Esophagus squamous epithelium (tissue), 5 donors: ENCODE measurements at regions not wholly inside any gene's neighbourhood (a gene's known extent, or its start where the extent isn't known, plus 50 kb on each side); places are given as distances from the start of the nearest gene placed in this dataset.

Experiments
- DNase-seq: peaks from one replicate; lab custom pipeline; 2025; lab: John Stamatoyannopoulos, UW
- H3K27ac ChIP-seq, 4 donors: fragments of 200-600 bp; sonication (generic); one replicate each; pipeline ENCODE4 v1.5.1; 2016 to 2019; ENCODE audit warnings: mild to moderate bottlenecking in 1 of 4
- H3K27me3 ChIP-seq, 4 donors: fragments of 200-600 bp; sonication (generic); 1 replicate in 3 of 4; 2 replicates in 1 of 4; pipeline versions ENCODE4 v1.5.1 to v1.6.0; 2017 to 2021; ENCODE audit warnings: antibody characterized with exemption in 1 of 4
- H3K36me3 ChIP-seq, 3 donors: fragments of 200-600 bp; sonication (generic); one replicate each; pipeline ENCODE4 v1.5.1; 2016 to 2019
- H3K4me1 ChIP-seq, 3 donors: fragments of 200-600 bp; sonication (generic); one replicate each; pipeline ENCODE4 v1.5.1; 2017 to 2019
- H3K4me3 ChIP-seq, 4 donors: fragments of 200-600 bp; sonication (generic); 1 replicate in 3 of 4; 2 replicates in 1 of 4; pipeline ENCODE4 v1.5.1; 2016 to 2019; ENCODE audit warnings: mild to moderate bottlenecking in 2 of 4, moderate library complexity in 1 of 4
- H3K9me3 ChIP-seq, 3 donors: fragments of 200-600 bp; sonication (generic); one replicate each; pipeline ENCODE4 v1.5.1; 2016 to 2019
- POLR2A ChIP-seq, 4 donors: fragments of 450-650 bp; IDR thresholded peaks; one replicate each; pipeline ENCODE4 v1.6.1; 2017; ENCODE audit warnings: antibody characterized with exemption in 4 of 4, mild to moderate bottlenecking in 4 of 4, moderate library complexity in 3 of 4
- WGBS, 2 donors: methylation state at CpG; one replicate each; pipeline ENCODE4 v1.1.5; 2018; 5-methylcytosine and 5-hydroxymethylcytosine counted together
- intact Hi-C: fragments of 100-400 bp; cut with DNase I; formaldehyde crosslinking; loops from one replicate; pipeline ENCODE4 v1.15.0; 2022
- TF ChIP-seq, protein P1 (sequence below), 6 experiments: fragments of 450-650 bp in 4 of 6; fragments of 200-600 bp in 2 of 6; sonication (generic) in 2 of 6; IDR thresholded peaks; one replicate each; pipeline ENCODE4 v1.5.1; 2016 to 2019; ENCODE audit warnings: antibody characterized with exemption in 6 of 6, mild to moderate bottlenecking in 4 of 6, moderate library complexity in 4 of 6
- donor health status: DM: yes; HTN: yes; CAD: no.

GRCh38 chr1:166703726-166704462 is 135.4 kb upstream of the POGK start:
- Histone ChIP-seq H3K36me3 (no peaks in the 10 kb centered on the region), H3K27ac (no peak overlapping the region), H3K4me1 (no peaks in the 10 kb centered on the region), H3K27me3 (peaks cover 0 to 13% (median 0%) of the 10 kb centered on the region in 4 donors), H3K4me3 (no peak overlapping the region), H3K9me3 (no peaks in the 10 kb centered on the region)
- intact Hi-C loops, result no loop called here
- TF ChIP-seq, protein P1, sequence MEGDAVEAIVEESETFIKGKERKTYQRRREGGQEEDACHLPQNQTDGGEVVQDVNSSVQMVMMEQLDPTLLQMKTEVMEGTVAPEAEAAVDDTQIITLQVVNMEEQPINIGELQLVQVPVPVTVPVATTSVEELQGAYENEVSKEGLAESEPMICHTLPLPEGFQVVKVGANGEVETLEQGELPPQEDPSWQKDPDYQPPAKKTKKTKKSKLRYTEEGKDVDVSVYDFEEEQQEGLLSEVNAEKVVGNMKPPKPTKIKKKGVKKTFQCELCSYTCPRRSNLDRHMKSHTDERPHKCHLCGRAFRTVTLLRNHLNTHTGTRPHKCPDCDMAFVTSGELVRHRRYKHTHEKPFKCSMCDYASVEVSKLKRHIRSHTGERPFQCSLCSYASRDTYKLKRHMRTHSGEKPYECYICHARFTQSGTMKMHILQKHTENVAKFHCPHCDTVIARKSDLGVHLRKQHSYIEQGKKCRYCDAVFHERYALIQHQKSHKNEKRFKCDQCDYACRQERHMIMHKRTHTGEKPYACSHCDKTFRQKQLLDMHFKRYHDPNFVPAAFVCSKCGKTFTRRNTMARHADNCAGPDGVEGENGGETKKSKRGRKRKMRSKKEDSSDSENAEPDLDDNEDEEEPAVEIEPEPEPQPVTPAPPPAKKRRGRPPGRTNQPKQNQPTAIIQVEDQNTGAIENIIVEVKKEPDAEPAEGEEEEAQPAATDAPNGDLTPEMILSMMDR (IDR thresholded peaks at IDR 0.05), result no peak
- TF ChIP-seq POLR2A (IDR thresholded peaks at IDR 0.05), result no peak
- WGBS, 2 donors, result 49 to 52% methylated on average over 4 of the region's 4 CpGs
- no peak for DNase-seq

DNA sequence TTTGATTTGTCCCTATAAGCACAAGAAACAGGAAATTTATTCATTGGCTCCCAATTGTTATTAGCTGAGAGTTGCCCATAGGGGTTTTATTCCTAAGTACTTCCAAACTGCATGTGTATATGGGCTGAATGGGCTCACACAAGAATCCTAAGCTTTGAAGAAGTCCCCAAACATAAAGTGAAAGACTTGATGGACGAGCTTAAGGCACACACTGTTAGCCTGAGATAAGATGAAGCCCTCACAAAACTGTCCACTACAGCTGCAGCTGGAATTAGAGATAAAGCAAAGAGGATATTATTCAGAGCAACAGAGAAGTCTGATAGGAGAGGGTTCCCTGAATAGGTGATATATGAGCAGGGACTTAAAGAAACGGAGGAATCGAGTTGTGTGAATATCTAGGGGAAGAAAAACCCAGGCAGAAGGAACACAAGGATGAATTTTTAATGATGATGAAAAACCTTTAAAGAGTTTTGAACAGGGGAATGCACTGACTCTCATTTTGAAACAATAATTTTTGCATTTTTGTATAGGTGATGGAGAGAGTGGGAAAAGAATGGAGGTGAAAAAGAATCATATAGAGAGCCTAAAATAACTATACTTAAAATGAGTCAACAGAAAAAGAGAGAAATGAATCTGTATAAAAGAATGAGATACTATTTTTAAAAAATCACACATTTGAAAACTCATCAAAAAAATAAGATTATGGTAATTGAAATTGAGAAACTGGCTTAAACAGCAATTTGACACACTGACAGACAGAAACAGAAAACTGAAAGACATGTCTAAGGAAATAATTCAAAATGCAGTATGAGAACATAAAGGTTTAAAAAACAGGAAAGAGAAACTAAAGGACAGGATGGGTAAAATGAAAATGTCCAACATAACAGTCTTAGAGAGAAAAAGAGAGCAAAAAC is 133.6 kb upstream of the POGK start:
- Histone ChIP-seq H3K27me3 (peaks cover 0 to 5% (median 0%) of the 10 kb centered on the region in 4 donors), H3K36me3 (no peaks in the 10 kb centered on the region), H3K4me1 (no peaks in the 10 kb centered on the region), H3K4me3 (no peak overlapping the region), H3K9me3 (no peaks in the 10 kb centered on the region), H3K27ac (no peak overlapping the region)
- no peak for TF ChIP-seq POLR2A (IDR thresholded peaks at IDR 0.05)
- TF ChIP-seq, protein P1 (IDR thresholded peaks at IDR 0.05), result no peak
- DNase-seq, result no peak
- WGBS, 2 donors, result 6 to 9% methylated on average over 3 of the region's 3 CpGs
- intact Hi-C loops, result no loop called here

DNA sequence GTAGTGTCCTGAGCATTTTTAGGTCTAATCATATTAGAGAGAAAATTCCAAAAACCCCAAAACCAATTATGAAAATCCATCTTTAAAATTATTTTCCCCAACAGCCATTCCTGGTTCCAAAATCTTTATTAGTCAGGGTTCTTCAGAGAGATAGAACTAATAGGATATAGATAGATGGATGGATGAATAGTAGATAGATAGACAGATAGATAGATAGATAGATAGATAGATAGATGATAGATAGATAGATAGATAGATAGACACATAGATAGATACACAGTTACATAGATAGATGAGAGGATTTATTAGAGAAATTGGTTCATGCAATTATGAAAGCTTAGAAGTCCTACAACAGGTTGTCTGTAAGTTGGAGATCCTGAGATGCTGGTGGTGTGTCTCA is 122.7 kb upstream of the POGK start:
- Histone ChIP-seq H3K36me3 (no peaks in the 10 kb centered on the region), H3K4me1 (no peaks in the 10 kb centered on the region), H3K4me3 (no peak overlapping the region), H3K27me3 (no peaks in the 10 kb centered on the region), H3K9me3 (peaks cover 0 to 11% (median 0%) of the 10 kb centered on the region in 3 donors), H3K27ac (no peak overlapping the region)
- no peak for DNase-seq
- intact Hi-C loops, result no loop called here
- TF ChIP-seq, protein P1 (IDR thresholded peaks at IDR 0.05), result no peak

- no peak for TF ChIP-seq POLR2A (IDR thresholded peaks at IDR 0.05)
- TF ChIP-seq, protein P1 (IDR thresholded peaks at IDR 0.05), result no peak
- no peaks in the 10 kb centered on the region for H3K27me3 ChIP-seq
- intact Hi-C loops, result no loop called here
- peaks cover 0 to 16% (median 0%) of the 10 kb centered on the region in 3 donors for H3K9me3 ChIP-seq
- H3K27ac ChIP-seq, result no peak overlapping the region
- H3K36me3 ChIP-seq, result no peaks in the 10 kb centered on the region
- no peak for DNase-seq
- no peak overlapping the region for H3K4me3 ChIP-seq
- WGBS, 2 donors, result 41% methylated on average over 2 of the region's 2 CpGs
- H3K4me1 ChIP-seq, result no peaks in the 10 kb centered on the region
Measured at GRCh38 chr1:166721145-166721544, 118.1 kb upstream of the POGK start.
